Upper lobe of right lung (tissue), 1 donor: ENCODE measurements at regions not wholly inside any gene's neighbourhood (a gene's known extent, or its start where the extent isn't known, plus 50 kb on each side); places are given as distances from the start of the nearest gene placed in this dataset.

ENCODE experiments used
- ATAC-seq: fragments of 200-7000 bp; cut with Tn5 transposase; one replicate; pipeline ENCODE4 v1.9.1; 2020; ENCODE audit warnings: mild to moderate bottlenecking, moderate library complexity
- DNase-seq: peaks from one replicate; pipeline ENCODE4 v3.0.0-alpha.2; 2020
- H3K27ac ChIP-seq: fragments of 200-600 bp; one replicate; pipeline ENCODE4 v1.8.0; 2022
- H3K27me3 ChIP-seq: fragments of 200-600 bp; one replicate; pipeline ENCODE4 v1.8.0; 2022; ENCODE audit warnings: mild to moderate bottlenecking
- H3K36me3 ChIP-seq: fragments of 200-600 bp; one replicate; pipeline ENCODE4 v1.8.0; 2022
- H3K4me1 ChIP-seq: fragments of 200-600 bp; one replicate; pipeline ENCODE4 v1.8.0; 2022
- H3K4me3 ChIP-seq: fragments of 200-600 bp; one replicate; pipeline ENCODE4 v1.8.0; 2022; ENCODE audit warnings: mild to moderate bottlenecking
- H3K9me3 ChIP-seq: fragments of 200-600 bp; one replicate; pipeline ENCODE4 v1.8.0; 2022
- intact Hi-C: fragments of 100-400 bp; cut with DNase I; formaldehyde crosslinking; loops from one replicate; pipeline ENCODE4 v1.11.0; 2022
- TF ChIP-seq, protein P1 (sequence below): fragments of 200-600 bp; IDR thresholded peaks from one replicate; pipeline ENCODE4 v1.8.0; 2022; ENCODE audit warnings: antibody characterized with exemption
- donor health status: DM: no; HTN: yes; CAD: no; lungs with severe emphysema.

DNA sequence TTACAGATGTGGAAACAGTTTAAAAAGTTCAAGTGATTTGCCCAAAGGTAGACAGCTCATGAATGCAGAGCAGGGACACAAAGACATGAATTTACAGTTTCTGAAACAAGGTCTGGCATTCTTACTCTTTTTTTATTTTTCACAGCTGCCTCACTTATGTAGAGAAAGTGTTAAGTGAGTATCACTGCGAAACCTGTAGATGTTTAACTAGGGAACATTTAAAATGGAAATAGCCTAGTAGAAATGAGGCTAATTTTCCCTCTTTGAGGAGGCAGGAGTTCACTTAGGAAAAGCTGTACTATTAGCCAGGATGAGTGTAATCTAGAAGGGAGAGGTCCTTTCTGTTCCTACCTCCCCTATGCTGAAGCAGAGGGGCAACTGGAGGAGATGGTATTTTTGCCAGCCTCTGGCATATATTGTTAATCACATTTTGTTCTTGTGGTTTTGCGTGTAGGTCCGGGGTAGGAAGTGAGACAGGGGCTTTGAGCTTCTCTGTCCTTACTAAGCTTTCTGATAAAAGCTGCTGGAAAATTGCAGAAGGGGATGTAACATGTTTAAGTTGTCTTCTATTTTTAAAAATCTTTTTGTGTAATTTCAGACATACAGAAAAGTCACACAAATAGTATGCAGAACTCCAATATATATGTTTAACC is 492.8 kb upstream of the NR3C2 start:
- Histone ChIP-seq H3K27ac (no peak overlapping the region), H3K27me3 (no peaks in the 10 kb centered on the region), H3K4me3 (no peak overlapping the region), H3K36me3 (no peaks in the 10 kb centered on the region), H3K9me3 (peaks cover 5% of the 10 kb centered on the region), H3K4me1 (no peaks in the 10 kb centered on the region)
- DNase-seq (no peak), ATAC-seq (no peak)
- intact Hi-C loops: no loop called here
- TF ChIP-seq, protein P1, sequence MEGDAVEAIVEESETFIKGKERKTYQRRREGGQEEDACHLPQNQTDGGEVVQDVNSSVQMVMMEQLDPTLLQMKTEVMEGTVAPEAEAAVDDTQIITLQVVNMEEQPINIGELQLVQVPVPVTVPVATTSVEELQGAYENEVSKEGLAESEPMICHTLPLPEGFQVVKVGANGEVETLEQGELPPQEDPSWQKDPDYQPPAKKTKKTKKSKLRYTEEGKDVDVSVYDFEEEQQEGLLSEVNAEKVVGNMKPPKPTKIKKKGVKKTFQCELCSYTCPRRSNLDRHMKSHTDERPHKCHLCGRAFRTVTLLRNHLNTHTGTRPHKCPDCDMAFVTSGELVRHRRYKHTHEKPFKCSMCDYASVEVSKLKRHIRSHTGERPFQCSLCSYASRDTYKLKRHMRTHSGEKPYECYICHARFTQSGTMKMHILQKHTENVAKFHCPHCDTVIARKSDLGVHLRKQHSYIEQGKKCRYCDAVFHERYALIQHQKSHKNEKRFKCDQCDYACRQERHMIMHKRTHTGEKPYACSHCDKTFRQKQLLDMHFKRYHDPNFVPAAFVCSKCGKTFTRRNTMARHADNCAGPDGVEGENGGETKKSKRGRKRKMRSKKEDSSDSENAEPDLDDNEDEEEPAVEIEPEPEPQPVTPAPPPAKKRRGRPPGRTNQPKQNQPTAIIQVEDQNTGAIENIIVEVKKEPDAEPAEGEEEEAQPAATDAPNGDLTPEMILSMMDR: no peak

DNA sequence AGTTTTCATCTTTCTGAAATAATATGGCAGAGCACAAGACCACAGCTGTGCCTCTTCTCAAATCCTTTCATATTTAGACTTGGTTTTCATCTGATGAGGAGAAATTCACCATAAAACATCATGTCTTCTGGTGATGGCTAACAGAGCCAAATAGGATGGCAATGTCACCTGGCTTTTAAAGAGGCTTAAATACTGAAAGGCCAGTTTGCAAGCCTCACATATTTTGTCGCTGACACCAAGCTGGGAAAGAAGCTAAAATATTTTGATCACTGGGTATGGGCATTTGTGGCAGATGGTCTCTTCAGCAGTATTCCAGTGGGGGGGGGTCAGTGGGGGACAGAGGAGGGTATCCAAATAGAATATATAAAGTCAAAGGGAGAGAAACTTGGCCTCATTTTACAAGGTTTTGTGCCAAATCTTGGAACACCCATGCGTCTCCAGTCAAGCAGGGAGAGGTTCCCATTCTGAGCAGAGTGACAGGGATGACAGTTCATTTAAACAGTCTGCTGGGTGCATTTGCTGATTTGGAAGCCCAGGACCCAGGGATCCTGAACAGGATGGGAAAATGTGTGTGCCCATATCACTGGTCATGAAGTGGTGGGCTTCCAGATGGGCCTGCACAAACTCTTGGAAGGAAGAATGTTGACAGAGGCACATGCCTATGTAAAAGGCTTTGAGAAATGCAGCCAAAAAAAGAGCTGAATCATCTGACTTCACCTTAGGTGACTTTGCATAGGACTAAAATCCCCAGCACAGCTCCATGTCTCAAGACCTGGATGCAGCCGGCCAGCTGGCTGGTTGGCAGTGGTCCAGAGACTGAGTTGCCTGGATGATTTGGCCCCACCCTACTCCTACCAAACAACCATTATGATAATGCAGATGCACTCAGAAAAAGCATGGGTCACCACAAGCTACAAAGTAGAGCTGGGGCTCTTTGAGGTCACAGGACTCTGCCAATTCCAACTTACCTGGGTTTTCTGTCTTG is 484.4 kb upstream of the NR3C2 start:
- H3K4me3 ChIP-seq: no peak overlapping the region
- no peak overlapping the region for H3K27ac ChIP-seq
- intact Hi-C loops: no loop called here
- ATAC-seq: no peak
- TF ChIP-seq, protein P1: no peak
- no peaks in the 10 kb centered on the region for H3K27me3 ChIP-seq
- H3K36me3 ChIP-seq: no peaks in the 10 kb centered on the region
- no peaks in the 10 kb centered on the region for H3K4me1 ChIP-seq
- DNase-seq: no peak
- H3K9me3 ChIP-seq: no peaks in the 10 kb centered on the region

DNA sequence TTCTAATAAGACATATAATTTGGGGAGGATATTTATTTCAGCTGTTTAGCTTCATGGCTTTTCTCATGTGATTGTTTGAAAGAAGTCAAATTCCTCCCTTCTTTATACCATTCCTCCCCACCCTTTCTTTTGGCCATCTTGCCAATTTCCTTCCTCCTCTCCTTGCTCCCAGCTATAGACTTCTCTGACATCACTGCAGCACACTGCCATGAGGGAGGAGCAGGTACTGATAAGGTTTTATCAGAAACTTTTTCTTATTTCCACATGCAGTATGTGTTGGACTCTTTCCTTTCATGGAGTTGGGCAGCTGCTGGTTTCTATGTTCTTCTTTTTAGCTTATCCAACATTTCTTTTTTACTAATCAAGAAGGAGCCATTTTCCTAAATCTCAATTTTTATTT is 481.7 kb upstream of the NR3C2 start:
- Histone ChIP-seq H3K9me3 (no peaks in the 10 kb centered on the region), H3K36me3 (no peaks in the 10 kb centered on the region), H3K4me1 (no peaks in the 10 kb centered on the region), H3K27ac (no peak overlapping the region), H3K27me3 (no peaks in the 10 kb centered on the region), H3K4me3 (no peak overlapping the region)
- DNase-seq (no peak), ATAC-seq (no peak)
- intact Hi-C loops: no loop called here
- TF ChIP-seq, protein P1: no peak

DNA sequence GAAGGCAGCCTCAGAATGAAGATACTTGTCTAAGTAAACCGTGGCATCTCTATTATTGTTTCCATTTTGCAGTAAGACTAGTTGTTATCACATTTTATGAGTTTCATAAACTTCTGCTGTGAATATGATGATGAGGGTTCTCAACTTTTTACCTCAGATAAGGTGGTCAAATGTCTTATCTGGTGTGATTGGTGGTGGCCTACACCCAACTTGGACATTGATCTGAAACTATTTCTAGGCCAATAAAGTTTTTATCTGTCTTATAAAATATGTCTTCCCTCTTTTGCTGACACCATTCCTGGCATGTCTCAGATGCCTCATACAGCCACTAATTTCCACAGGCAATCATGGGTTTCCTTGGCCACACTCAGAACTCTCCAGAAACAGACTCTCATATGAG is 480.3 kb upstream of the NR3C2 start:
- intact Hi-C loops: no loop called here
- no peak for ATAC-seq
- no peak overlapping the region for H3K27ac ChIP-seq
- no peaks in the 10 kb centered on the region for H3K27me3 ChIP-seq
- no peak for DNase-seq
- H3K36me3 ChIP-seq: no peaks in the 10 kb centered on the region
- H3K9me3 ChIP-seq: no peaks in the 10 kb centered on the region
- no peaks in the 10 kb centered on the region for H3K4me1 ChIP-seq
- TF ChIP-seq, protein P1: no peak
- H3K4me3 ChIP-seq: no peak overlapping the region

DNA sequence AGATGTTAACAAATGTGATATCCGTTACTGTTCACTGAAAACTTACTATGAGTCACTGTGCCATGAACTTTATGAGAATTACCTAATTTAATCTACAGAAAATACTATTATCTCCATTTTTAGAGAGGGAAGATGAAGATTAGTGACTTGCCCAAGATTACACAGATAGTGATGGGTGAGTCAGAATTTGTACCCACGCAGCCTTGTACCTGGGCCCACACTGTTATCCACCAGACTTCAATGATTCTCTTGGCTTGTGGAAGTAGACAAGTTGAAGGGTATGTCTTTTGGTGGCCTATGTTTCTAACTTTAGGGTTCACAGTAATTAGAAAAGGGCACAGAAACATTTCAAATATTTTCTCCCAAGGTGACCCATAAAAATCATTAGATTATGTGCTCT is 472.5 kb upstream of the NR3C2 start:
- TF ChIP-seq, protein P1: no peak
- intact Hi-C loops: no loop called here
- no peaks in the 10 kb centered on the region for H3K4me1 ChIP-seq
- H3K9me3 ChIP-seq: no peaks in the 10 kb centered on the region
- ATAC-seq: no peak
- H3K27ac ChIP-seq: no peak overlapping the region
- H3K36me3 ChIP-seq: no peaks in the 10 kb centered on the region
- no peaks in the 10 kb centered on the region for H3K27me3 ChIP-seq
- DNase-seq: no peak
- no peak overlapping the region for H3K4me3 ChIP-seq
